Suprapubic skin (tissue), 4 donors: ENCODE measurements at regions not wholly inside any gene's neighbourhood (a gene's known extent, or its start where the extent isn't known, plus 50 kb on each side); places are given as distances from the start of the nearest gene placed in this dataset.

Experiments used
- DNase-seq, 2 donors: peaks; one replicate each; pipeline ENCODE4 v3.0.0-alpha.2; 2019; ENCODE audit warnings: low spot score in 2 of 2
- H3K27ac ChIP-seq: fragments of 200-600 bp; sonication (generic); one replicate; pipeline ENCODE4 v1.5.1; 2019
- H3K27me3 ChIP-seq: fragments of 200-600 bp; sonication (generic); one replicate; pipeline ENCODE4 v1.5.1; 2019
- H3K36me3 ChIP-seq: fragments of 200-600 bp; sonication (generic); one replicate; pipeline ENCODE4 v1.5.1; 2019
- H3K4me1 ChIP-seq: fragments of 200-600 bp; sonication (generic); one replicate; pipeline ENCODE4 v1.5.1; 2019
- H3K4me3 ChIP-seq: fragments of 200-600 bp; sonication (generic); one replicate; pipeline ENCODE4 v1.5.1; 2019; ENCODE audit warnings: mild to moderate bottlenecking
- H3K9me3 ChIP-seq: fragments of 200-600 bp; sonication (generic); one replicate; pipeline ENCODE4 v1.5.1; 2019
- EP300 ChIP-seq: sonication (generic); formaldehyde crosslinking; IDR thresholded peaks from one replicate; pipeline ENCODE4 v1.6.1; 2017; ENCODE audit warnings: antibody characterized with exemption
- POLR2A ChIP-seq, 2 donors: fragments of 450-650 bp; IDR thresholded peaks; one replicate each; pipeline ENCODE4 v1.6.1; 2017; ENCODE audit warnings: antibody characterized with exemption in 2 of 2, mild to moderate bottlenecking in 2 of 2, moderate library complexity in 2 of 2
- POLR2AphosphoS5 ChIP-seq, 3 donors: sonication (generic); formaldehyde crosslinking; IDR thresholded peaks; one replicate each; pipeline ENCODE4 v1.6.1; 2017; ENCODE audit warnings: antibody characterized with exemption in 3 of 3
- WGBS: methylation state at CpG from one replicate; pipeline ENCODE4 v1.1.5; 2018; 5-methylcytosine and 5-hydroxymethylcytosine counted together
- TF ChIP-seq, protein P1 (sequence below), 2 donors: fragments of 200-600 bp in 1 of 2; fragments of 450-650 bp in 1 of 2; sonication (generic) in 1 of 2; IDR thresholded peaks; one replicate each; pipeline ENCODE4 v1.5.1; 2016 to 2019; ENCODE audit warnings: antibody characterized with exemption in 2 of 2, mild to moderate bottlenecking in 1 of 2, moderate library complexity in 1 of 2

DNA sequence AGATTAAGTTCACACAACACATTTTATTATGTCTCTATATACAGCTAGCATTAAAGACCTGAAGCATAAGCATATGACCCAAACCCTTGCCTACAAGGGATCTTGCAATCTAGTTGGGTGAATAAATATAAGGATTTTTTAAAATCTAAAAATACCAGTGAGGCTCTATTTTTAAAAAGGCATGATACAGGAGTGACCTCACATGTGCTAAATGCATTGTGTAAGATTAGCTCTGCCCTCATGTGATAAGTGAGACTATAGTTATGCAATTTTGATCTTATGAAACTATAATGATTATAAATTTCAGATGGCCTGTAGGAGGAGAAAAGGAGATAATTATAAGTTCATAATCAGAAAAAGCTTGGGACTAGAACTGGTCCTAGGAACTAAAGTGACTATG is 451.0 kb upstream of the MAN1A1 start:
- TF ChIP-seq POLR2AphosphoS5 (IDR thresholded peaks at IDR 0.05) (no peak), POLR2A (IDR thresholded peaks at IDR 0.05) (no peak), EP300 (no peak)
- TF ChIP-seq, protein P1, sequence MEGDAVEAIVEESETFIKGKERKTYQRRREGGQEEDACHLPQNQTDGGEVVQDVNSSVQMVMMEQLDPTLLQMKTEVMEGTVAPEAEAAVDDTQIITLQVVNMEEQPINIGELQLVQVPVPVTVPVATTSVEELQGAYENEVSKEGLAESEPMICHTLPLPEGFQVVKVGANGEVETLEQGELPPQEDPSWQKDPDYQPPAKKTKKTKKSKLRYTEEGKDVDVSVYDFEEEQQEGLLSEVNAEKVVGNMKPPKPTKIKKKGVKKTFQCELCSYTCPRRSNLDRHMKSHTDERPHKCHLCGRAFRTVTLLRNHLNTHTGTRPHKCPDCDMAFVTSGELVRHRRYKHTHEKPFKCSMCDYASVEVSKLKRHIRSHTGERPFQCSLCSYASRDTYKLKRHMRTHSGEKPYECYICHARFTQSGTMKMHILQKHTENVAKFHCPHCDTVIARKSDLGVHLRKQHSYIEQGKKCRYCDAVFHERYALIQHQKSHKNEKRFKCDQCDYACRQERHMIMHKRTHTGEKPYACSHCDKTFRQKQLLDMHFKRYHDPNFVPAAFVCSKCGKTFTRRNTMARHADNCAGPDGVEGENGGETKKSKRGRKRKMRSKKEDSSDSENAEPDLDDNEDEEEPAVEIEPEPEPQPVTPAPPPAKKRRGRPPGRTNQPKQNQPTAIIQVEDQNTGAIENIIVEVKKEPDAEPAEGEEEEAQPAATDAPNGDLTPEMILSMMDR (IDR thresholded peaks at IDR 0.05), result no peak
- H3K9me3 ChIP-seq, result no peaks in the 10 kb centered on the region
- H3K4me1 ChIP-seq, result no peaks in the 10 kb centered on the region
- H3K27ac ChIP-seq, result no peak overlapping the region
- H3K4me3 ChIP-seq, result no peak overlapping the region
- DNase-seq, result no peak
- H3K36me3 ChIP-seq, result no peaks in the 10 kb centered on the region
- no peaks in the 10 kb centered on the region for H3K27me3 ChIP-seq

- no peak for TF ChIP-seq POLR2AphosphoS5 (IDR thresholded peaks at IDR 0.05)
- TF ChIP-seq EP300, result no peak
- no peak for TF ChIP-seq POLR2A (IDR thresholded peaks at IDR 0.05)
- TF ChIP-seq, protein P1 (IDR thresholded peaks at IDR 0.05), result no peak
- Histone ChIP-seq H3K27me3 (no peaks in the 10 kb centered on the region), H3K9me3 (no peaks in the 10 kb centered on the region), H3K4me3 (no peak overlapping the region), H3K27ac (no peak overlapping the region), H3K4me1 (no peaks in the 10 kb centered on the region), H3K36me3 (no peaks in the 10 kb centered on the region)
- WGBS, result 84% methylated on average over 5 of the region's 5 CpGs
- DNase-seq, result no peak
Measured at GRCh38 chr6:119799596-119800509, 450.3 kb upstream of the MAN1A1 start.

GRCh38 chr6:119791736-119792135 is 442.2 kb upstream of the MAN1A1 start:
- no peak overlapping the region for H3K4me3 ChIP-seq
- H3K9me3 ChIP-seq, result no peaks in the 10 kb centered on the region
- no peaks in the 10 kb centered on the region for H3K27me3 ChIP-seq
- no peaks in the 10 kb centered on the region for H3K36me3 ChIP-seq
- DNase-seq, result no peak
- H3K4me1 ChIP-seq, result no peaks in the 10 kb centered on the region
- H3K27ac ChIP-seq, result no peak overlapping the region
- TF ChIP-seq EP300 (no peak), POLR2AphosphoS5 (IDR thresholded peaks at IDR 0.05) (no peak)
- TF ChIP-seq, protein P1 (IDR thresholded peaks at IDR 0.05), result no peak
- 100% methylated on average over 1 of the region's 1 CpG for WGBS

- Histone ChIP-seq H3K9me3 (no peaks in the 10 kb centered on the region), H3K36me3 (no peaks in the 10 kb centered on the region), H3K4me3 (no peak overlapping the region), H3K27me3 (no peaks in the 10 kb centered on the region), H3K4me1 (no peaks in the 10 kb centered on the region), H3K27ac (no peak overlapping the region)
- 93% methylated on average over 6 of the region's 6 CpGs for WGBS
- DNase-seq, result no peak
- TF ChIP-seq, protein P1 (IDR thresholded peaks at IDR 0.05), result no peak
- no peak for TF ChIP-seq POLR2AphosphoS5 (IDR thresholded peaks at IDR 0.05)
- no peak for TF ChIP-seq POLR2A (IDR thresholded peaks at IDR 0.05)
- TF ChIP-seq EP300, result no peak
Measured at GRCh38 chr6:119781365-119781764, 431.8 kb upstream of the MAN1A1 start.

DNA sequence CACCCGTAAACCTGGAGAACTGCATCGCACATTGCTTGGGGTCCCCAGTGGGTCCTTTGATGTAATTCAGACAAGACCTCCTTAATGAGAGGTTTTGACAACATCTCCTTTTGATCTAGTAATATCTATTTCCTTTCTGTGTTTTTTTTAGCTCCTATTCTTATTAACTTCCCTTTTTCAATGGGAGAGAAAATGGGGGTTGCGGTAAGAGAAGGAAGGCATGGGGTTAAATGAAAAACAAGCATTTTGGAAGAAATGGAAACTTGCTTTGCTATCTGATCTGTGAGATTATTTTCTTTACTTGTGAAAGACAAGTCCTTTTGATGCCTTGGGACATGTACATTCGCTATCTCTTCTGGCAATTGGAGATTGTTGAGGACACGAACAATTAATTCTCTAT is 418.6 kb upstream of the MAN1A1 start:
- 53% methylated on average over 5 of the region's 5 CpGs for WGBS
- Histone ChIP-seq H3K9me3 (no peaks in the 10 kb centered on the region), H3K4me1 (no peaks in the 10 kb centered on the region), H3K27me3 (no peaks in the 10 kb centered on the region), H3K4me3 (no peak overlapping the region), H3K36me3 (no peaks in the 10 kb centered on the region), H3K27ac (no peak overlapping the region)
- TF ChIP-seq, protein P1 (IDR thresholded peaks at IDR 0.05), result no peak
- TF ChIP-seq POLR2AphosphoS5 (IDR thresholded peaks at IDR 0.05) (no peak), POLR2A (IDR thresholded peaks at IDR 0.05) (no peak), EP300 (no peak)
- no peak for DNase-seq
